ENCODE measurements at regions not wholly inside any gene's neighbourhood (a gene's known extent, or its start where the extent isn't known, plus 50 kb on each side); places are given as distances from the start of the nearest gene placed in this dataset.

- no peak for TF ChIP-seq EZH2 (IDR thresholded peaks at IDR 0.05; ENCODE audit: low read depth)
- TF ChIP-seq, protein P1, sequence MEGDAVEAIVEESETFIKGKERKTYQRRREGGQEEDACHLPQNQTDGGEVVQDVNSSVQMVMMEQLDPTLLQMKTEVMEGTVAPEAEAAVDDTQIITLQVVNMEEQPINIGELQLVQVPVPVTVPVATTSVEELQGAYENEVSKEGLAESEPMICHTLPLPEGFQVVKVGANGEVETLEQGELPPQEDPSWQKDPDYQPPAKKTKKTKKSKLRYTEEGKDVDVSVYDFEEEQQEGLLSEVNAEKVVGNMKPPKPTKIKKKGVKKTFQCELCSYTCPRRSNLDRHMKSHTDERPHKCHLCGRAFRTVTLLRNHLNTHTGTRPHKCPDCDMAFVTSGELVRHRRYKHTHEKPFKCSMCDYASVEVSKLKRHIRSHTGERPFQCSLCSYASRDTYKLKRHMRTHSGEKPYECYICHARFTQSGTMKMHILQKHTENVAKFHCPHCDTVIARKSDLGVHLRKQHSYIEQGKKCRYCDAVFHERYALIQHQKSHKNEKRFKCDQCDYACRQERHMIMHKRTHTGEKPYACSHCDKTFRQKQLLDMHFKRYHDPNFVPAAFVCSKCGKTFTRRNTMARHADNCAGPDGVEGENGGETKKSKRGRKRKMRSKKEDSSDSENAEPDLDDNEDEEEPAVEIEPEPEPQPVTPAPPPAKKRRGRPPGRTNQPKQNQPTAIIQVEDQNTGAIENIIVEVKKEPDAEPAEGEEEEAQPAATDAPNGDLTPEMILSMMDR (conservative IDR thresholded peaks at IDR 0.05) = no peak
These were observed 141.4 kb upstream of the DGKB start for GRCh38 chr7:15043931-15044330.
